CD4-positive, CD25-positive, alpha-beta regulatory T cell (primary cell): ENCODE measurements at regions not wholly inside any gene's neighbourhood (a gene's known extent, or its start where the extent isn't known, plus 50 kb on each side); places are given as distances from the start of the nearest gene placed in this dataset.
A peak's percentile ranks its signal among the peaks of the same experiment; 100 is the strongest.

ENCODE experiments used
- ATAC-seq, 2 donors: fragments of 150-1000 bp; cut with Tn5 transposase; one replicate each; pipeline ENCODE4 v1.10.0; 2021; ENCODE audit warnings: low read depth in 2 of 2, moderate number of reproducible peaks in 2 of 2, moderate library complexity in 1 of 2
- DNase-seq, 3 donors: peaks; one replicate each; pipeline versions ENCODE4 v3.0.0 to v3.0.0-alpha.2; 2012 to 2022; ENCODE audit warnings: mixed read lengths in 1 of 3
- H3K27ac ChIP-seq: one replicate; pipeline ENCODE4 v1.7.0; 2013; ENCODE audit warnings: mild to moderate bottlenecking, low read length; ENCODE audit not compliant: insufficient read depth, poor library complexity, severe bottlenecking
- H3K27me3 ChIP-seq: one replicate; pipeline ENCODE4 v1.7.0; 2013; ENCODE audit warnings: low read length; ENCODE audit not compliant: control insufficient read depth, insufficient read depth
- H3K36me3 ChIP-seq: one replicate; pipeline ENCODE4 v1.7.0; 2013; ENCODE audit warnings: mild to moderate bottlenecking, low read length, moderate library complexity; ENCODE audit not compliant: control insufficient read depth, insufficient read depth
- H3K4me1 ChIP-seq: 2 replicates; pipeline ENCODE4 v1.7.0; 2013; ENCODE audit warnings: mild to moderate bottlenecking, low read length; ENCODE audit not compliant: insufficient read depth, control insufficient read depth, poor library complexity, severe bottlenecking
- H3K4me3 ChIP-seq: one replicate; pipeline ENCODE4 v1.7.0; 2013; ENCODE audit warnings: low read depth, mild to moderate bottlenecking, low read length, moderate library complexity
- H3K9me3 ChIP-seq, 2 experiments: 1 replicate in 1 of 2; 2 replicates in 1 of 2; pipeline ENCODE4 v1.7.0; 2013; ENCODE audit warnings: low read length in 2 of 2, mild to moderate bottlenecking in 1 of 2, moderate library complexity in 1 of 2; ENCODE audit not compliant: control insufficient read depth in 2 of 2
- H3K27ac Mint-ChIP-seq, 3 donors: one replicate each; pipeline ENCODE4 v1.8.0; 2020 to 2022; ENCODE audit warnings: mild to moderate bottlenecking in 3 of 3, mixed read lengths in 3 of 3, moderate library complexity in 2 of 3
- H3K27me3 Mint-ChIP-seq: one replicate; pipeline ENCODE4 v1.8.0; 2022; ENCODE audit warnings: mild to moderate bottlenecking, mixed read lengths
- H3K36me3 Mint-ChIP-seq: one replicate; pipeline ENCODE4 v1.8.0; 2020; ENCODE audit warnings: mixed read lengths
- H3K4me1 Mint-ChIP-seq, 4 donors: one replicate each; pipeline ENCODE4 v1.8.0; 2020 to 2022; ENCODE audit warnings: mixed read lengths in 4 of 4, mild to moderate bottlenecking in 1 of 4
- H3K4me3 Mint-ChIP-seq, 4 donors: one replicate each; pipeline ENCODE4 v1.8.0; 2020 to 2022; ENCODE audit warnings: mild to moderate bottlenecking in 4 of 4, mixed read lengths in 4 of 4, moderate library complexity in 3 of 4
- H3K9me3 Mint-ChIP-seq, 7 donors: one replicate each; pipeline ENCODE4 v1.8.0; 2020 to 2022; ENCODE audit warnings: mixed read lengths in 7 of 7, mild to moderate bottlenecking in 3 of 7, moderate library complexity in 2 of 7

- no peaks in the 10 kb centered on the region for H3K4me1 ChIP-seq
- ATAC-seq (no peak), DNase-seq (no peak)
- no peak overlapping the region for H3K27ac Mint-ChIP-seq
- H3K36me3 ChIP-seq: no peaks in the 10 kb centered on the region
- H3K27ac ChIP-seq: no peak overlapping the region
- no peak overlapping the region for H3K4me3 Mint-ChIP-seq
- H3K36me3 Mint-ChIP-seq: no peaks in the 10 kb centered on the region
- peaks cover 7% of the 10 kb centered on the region for H3K27me3 ChIP-seq
- peaks cover 15% of the 10 kb centered on the region for H3K27me3 Mint-ChIP-seq
- H3K9me3 Mint-ChIP-seq: no peaks in the 10 kb centered on the region
- no peaks in the 10 kb centered on the region for H3K9me3 ChIP-seq
- H3K4me3 ChIP-seq: no peak overlapping the region
- H3K4me1 Mint-ChIP-seq: no peaks in the 10 kb centered on the region
Measured at GRCh38 chr7:26447116-26447515, 155.5 kb downstream of the SNX10 start.

- no peaks in the 10 kb centered on the region for H3K36me3 ChIP-seq
- no peaks in the 10 kb centered on the region for H3K9me3 ChIP-seq
- H3K27me3 ChIP-seq: peaks cover 5% of the 10 kb centered on the region
- no peaks in the 10 kb centered on the region for H3K4me1 ChIP-seq
- Mint-ChIP-seq H3K27ac (no peak overlapping the region), H3K4me3 (no peak overlapping the region), H3K4me1 (no peaks in the 10 kb centered on the region), H3K9me3 (no peaks in the 10 kb centered on the region), H3K27me3 (peaks cover 19% of the 10 kb centered on the region), H3K36me3 (no peaks in the 10 kb centered on the region)
- ATAC-seq: no peak
- no peak for DNase-seq
- no peak overlapping the region for H3K27ac ChIP-seq
- H3K4me3 ChIP-seq: no peak overlapping the region
Measured at GRCh38 chr7:26449175-26450165, 157.8 kb downstream of the SNX10 start.

GRCh38 chr7:26451997-26452396 is 160.3 kb downstream of the SNX10 start:
- Mint-ChIP-seq H3K27ac (no peak overlapping the region), H3K27me3 (peaks cover 18% of the 10 kb centered on the region), H3K36me3 (no peaks in the 10 kb centered on the region), H3K9me3 (no peaks in the 10 kb centered on the region), H3K4me1 (no peaks in the 10 kb centered on the region), H3K4me3 (no peak overlapping the region)
- H3K27me3 ChIP-seq: peaks cover 4% of the 10 kb centered on the region
- no peaks in the 10 kb centered on the region for H3K9me3 ChIP-seq
- DNase-seq: no peak
- no peak overlapping the region for H3K27ac ChIP-seq
- no peak for ATAC-seq
- H3K4me3 ChIP-seq: no peak overlapping the region
- no peaks in the 10 kb centered on the region for H3K36me3 ChIP-seq
- H3K4me1 ChIP-seq: no peaks in the 10 kb centered on the region

GRCh38 chr7:26454180-26454579 is 162.5 kb downstream of the SNX10 start:
- no peak overlapping the region for H3K4me3 ChIP-seq
- ATAC-seq (no peak), DNase-seq (no peak)
- H3K27me3 ChIP-seq: peaks cover 4% of the 10 kb centered on the region
- no peaks in the 10 kb centered on the region for H3K4me1 ChIP-seq
- no peak overlapping the region for H3K27ac ChIP-seq
- Mint-ChIP-seq H3K27me3 (peaks cover 12% of the 10 kb centered on the region), H3K36me3 (no peaks in the 10 kb centered on the region), H3K4me3 (no peak overlapping the region), H3K27ac (no peak overlapping the region), H3K4me1 (no peaks in the 10 kb centered on the region), H3K9me3 (no peaks in the 10 kb centered on the region)
- no peaks in the 10 kb centered on the region for H3K9me3 ChIP-seq
- H3K36me3 ChIP-seq: no peaks in the 10 kb centered on the region

GRCh38 chr7:26457696-26458327 is 166.2 kb downstream of the SNX10 start:
- H3K4me1 Mint-ChIP-seq: no peaks in the 10 kb centered on the region
- H3K36me3 Mint-ChIP-seq: no peaks in the 10 kb centered on the region
- Histone ChIP-seq H3K27me3 (peaks cover 6% of the 10 kb centered on the region), H3K27ac (no peak overlapping the region), H3K4me3 (no peak overlapping the region), H3K4me1 (no peaks in the 10 kb centered on the region), H3K36me3 (no peaks in the 10 kb centered on the region), H3K9me3 (no peaks in the 10 kb centered on the region)
- H3K4me3 Mint-ChIP-seq: no peak overlapping the region
- ATAC-seq (no peak), DNase-seq (no peak)
- H3K27me3 Mint-ChIP-seq: peaks cover 17% of the 10 kb centered on the region
- peaks cover 0 to 2% (median 0%) of the 10 kb centered on the region in 7 donors for H3K9me3 Mint-ChIP-seq
- H3K27ac Mint-ChIP-seq: no peak overlapping the region

- H3K4me1 ChIP-seq: no peaks in the 10 kb centered on the region
- no peak overlapping the region for H3K4me3 Mint-ChIP-seq
- no peaks in the 10 kb centered on the region for H3K9me3 ChIP-seq
- DNase-seq (no peak), ATAC-seq (no peak)
- peaks cover 6% of the 10 kb centered on the region for H3K27me3 ChIP-seq
- no peaks in the 10 kb centered on the region for H3K36me3 Mint-ChIP-seq
- no peak overlapping the region for H3K4me3 ChIP-seq
- no peak overlapping the region for H3K27ac Mint-ChIP-seq
- H3K27ac ChIP-seq: no peak overlapping the region
- H3K4me1 Mint-ChIP-seq: no peaks in the 10 kb centered on the region
- H3K27me3 Mint-ChIP-seq: peaks cover 13% of the 10 kb centered on the region
- H3K36me3 ChIP-seq: no peaks in the 10 kb centered on the region
- peaks cover 0 to 2% (median 0%) of the 10 kb centered on the region in 7 donors for H3K9me3 Mint-ChIP-seq
Measured at GRCh38 chr7:26458466-26459145, 166.9 kb downstream of the SNX10 start.

- no peaks in the 10 kb centered on the region for H3K4me1 ChIP-seq
- Mint-ChIP-seq H3K36me3 (no peaks in the 10 kb centered on the region), H3K27me3 (peaks cover 13% of the 10 kb centered on the region), H3K4me1 (no peaks in the 10 kb centered on the region), H3K27ac (no peak overlapping the region), H3K4me3 (peak overlapping the region in 1 of 4 donors; percentile 70), H3K9me3 (peaks cover 0 to 2% (median 0%) of the 10 kb centered on the region in 7 donors)
- H3K36me3 ChIP-seq: no peaks in the 10 kb centered on the region
- no peaks in the 10 kb centered on the region for H3K9me3 ChIP-seq
- no peak overlapping the region for H3K4me3 ChIP-seq
- DNase-seq (no peak), ATAC-seq (no peak)
- H3K27me3 ChIP-seq: peaks cover 6% of the 10 kb centered on the region
- H3K27ac ChIP-seq: no peak overlapping the region
Measured at GRCh38 chr7:26459540-26460193, 168.0 kb downstream of the SNX10 start.
